B cell (primary cell): ENCODE measurements at regions not wholly inside any gene's neighbourhood (a gene's known extent, or its start where the extent isn't known, plus 50 kb on each side); places are given as distances from the start of the nearest gene placed in this dataset.

Source experiments
- ATAC-seq: fragments of 200-7000 bp; cut with Tn5 transposase; one replicate; pipeline ENCODE4 v1.10.0; 2021; ENCODE audit warnings: low read depth, mild to moderate bottlenecking, moderate number of reproducible peaks, moderate library complexity
- CTCF ChIA-PET: fragments of 350-600 bp; sonication (Branson Sonifier 250); formaldehyde crosslinking; loops from one replicate; lab custom pipeline; 2021; ENCODE audit warnings: antibody characterized with exemption, inconsistent platforms; lab: Charles Lee
- POLR2A ChIA-PET: fragments of 350-600 bp; sonication (Branson Sonifier 250); formaldehyde crosslinking; loops from one replicate; lab custom pipeline; 2021; ENCODE audit warnings: antibody characterized with exemption; lab: Charles Lee
- DNase-seq: peaks from one replicate; pipeline ENCODE4 v3.0.0; 2013
- H2AFZ ChIP-seq: 2 replicates; pipeline ENCODE4 v1.6.1; 2012; ENCODE audit warnings: mild to moderate bottlenecking, low read depth, low read length; ENCODE audit not compliant: insufficient read depth, poor library complexity, severe bottlenecking
- H3K27ac ChIP-seq, 2 donors: 1 replicate in 1 of 2; 2 replicates in 1 of 2; pipeline ENCODE4 v1.5.1; 2012 to 2013; ENCODE audit warnings: low read length in 2 of 2, mild to moderate bottlenecking in 2 of 2, moderate library complexity in 1 of 2
- H3K27me3 ChIP-seq, 4 experiments: fragments of 200-600 bp in 1 of 4; sonication (generic) in 1 of 4; replicated peaks in 1 of 4; 1 replicate in 2 of 4; 2 replicates in 2 of 4; pipeline versions ENCODE4 v1.6.1 to v1.7.0; 2013 to 2016; ENCODE audit warnings: low read length in 3 of 4, mild to moderate bottlenecking in 2 of 4, mixed read lengths in 1 of 4, moderate library complexity in 1 of 4; ENCODE audit not compliant: insufficient read depth in 4 of 4, control insufficient read depth in 3 of 4; ENCODE audit errors: control extremely low read depth in 1 of 4
- H3K36me3 ChIP-seq, 2 experiments: replicated peaks in 1 of 2; 1 replicate in 1 of 2; 2 replicates in 1 of 2; pipeline versions ENCODE4 v1.6.1 to v1.7.1; 2013; ENCODE audit warnings: low read length in 1 of 2; ENCODE audit not compliant: insufficient read depth in 2 of 2, control insufficient read depth in 1 of 2; ENCODE audit errors: control extremely low read depth in 1 of 2, extremely low read depth in 1 of 2
- H3K4me1 ChIP-seq, 2 donors: fragments of 200-600 bp in 1 of 2; sonication (generic) in 1 of 2; 1 replicate in 1 of 2; 2 replicates in 1 of 2; pipeline versions ENCODE4 v1.5.1 to v1.6.1; 2013 to 2017; ENCODE audit warnings: low read length in 2 of 2; ENCODE audit not compliant: control insufficient read depth in 2 of 2, insufficient read depth in 2 of 2
- H3K4me2 ChIP-seq: replicated peaks from 2 replicates; pipeline ENCODE3; 2012; ENCODE audit warnings: mild to moderate bottlenecking, low read depth, low read length; ENCODE audit not compliant: poor library complexity, severe bottlenecking
- H3K4me3 ChIP-seq, 5 experiments: fragments of 200-600 bp in 1 of 5; sonication (generic) in 1 of 5; 1 replicate in 3 of 5; 2 replicates in 2 of 5; pipeline versions ENCODE4 v1.5.1 to v1.7.0; 2011 to 2016; ENCODE audit warnings: low read length in 4 of 5, mild to moderate bottlenecking in 4 of 5, low read depth in 2 of 5, control low read depth in 1 of 5, moderate library complexity in 1 of 5; ENCODE audit not compliant: insufficient read depth in 1 of 5; ENCODE audit errors: control extremely low read depth in 1 of 5, extremely low read depth in 1 of 5
- H3K79me2 ChIP-seq: fragments of 200-600 bp; sonication (generic); one replicate; pipeline ENCODE4 v1.6.0; 2016; ENCODE audit warnings: low read length; ENCODE audit not compliant: control insufficient read depth, insufficient read depth
- H3K9ac ChIP-seq: fragments of 200-600 bp; sonication (generic); 2 replicates; pipeline ENCODE4 v1.6.1; 2017; ENCODE audit warnings: mild to moderate bottlenecking, low read length, moderate library complexity
- H3K9me3 ChIP-seq, 3 donors: one replicate each; pipeline versions ENCODE4 v1.6.1 to v1.7.1; 2013; ENCODE audit warnings: low read length in 2 of 3; ENCODE audit not compliant: control insufficient read depth in 2 of 3, insufficient read depth in 1 of 3; ENCODE audit errors: control extremely low read depth in 1 of 3
- H4K20me1 ChIP-seq: 2 replicates; pipeline ENCODE4 v1.6.0; 2012; ENCODE audit warnings: mild to moderate bottlenecking, low read length; ENCODE audit not compliant: insufficient read depth, control insufficient read depth, poor library complexity, severe bottlenecking
- H3K27ac Mint-ChIP-seq: one replicate; pipeline ENCODE4 v1.8.0; 2021; ENCODE audit warnings: mixed read lengths
- H3K27me3 Mint-ChIP-seq: one replicate; pipeline ENCODE4 v1.8.0; 2021; ENCODE audit warnings: mixed read lengths
- H3K4me1 Mint-ChIP-seq: one replicate; pipeline ENCODE4 v1.8.0; 2021; ENCODE audit warnings: mixed read lengths
- H3K4me3 Mint-ChIP-seq: one replicate; pipeline ENCODE4 v1.8.0; 2021; ENCODE audit warnings: mixed read lengths
- H3K9me3 Mint-ChIP-seq: one replicate; pipeline ENCODE4 v1.8.0; 2022; ENCODE audit warnings: mixed read lengths; ENCODE audit not compliant: insufficient read depth
- EZH2 ChIP-seq: IDR thresholded peaks from 2 replicates; pipeline ENCODE4 v1.6.1; 2012; ENCODE audit warnings: borderline replicate concordance, low read depth, mild to moderate bottlenecking, moderate library complexity, low read length; ENCODE audit not compliant: insufficient read depth, poor library complexity, severe bottlenecking
- WGBS: methylation state at CpG from one replicate; pipeline ENCODE4 v1.1.5; 2013; ENCODE audit warnings: missing lambda C conversion rate; ENCODE audit not compliant: insufficient coverage; 5-methylcytosine and 5-hydroxymethylcytosine counted together
- intact Hi-C: fragments of 100-400 bp; cut with micrococcal nuclease; formaldehyde crosslinking; loops from one replicate; pipeline ENCODE4 v1.10.0; 2022
- TF ChIP-seq, protein P1 (sequence below): fragments of 200-600 bp; IDR thresholded peaks from one replicate; pipeline ENCODE4 v1.8.0; 2022; ENCODE audit warnings: antibody characterized with exemption, mild to moderate bottlenecking

DNA sequence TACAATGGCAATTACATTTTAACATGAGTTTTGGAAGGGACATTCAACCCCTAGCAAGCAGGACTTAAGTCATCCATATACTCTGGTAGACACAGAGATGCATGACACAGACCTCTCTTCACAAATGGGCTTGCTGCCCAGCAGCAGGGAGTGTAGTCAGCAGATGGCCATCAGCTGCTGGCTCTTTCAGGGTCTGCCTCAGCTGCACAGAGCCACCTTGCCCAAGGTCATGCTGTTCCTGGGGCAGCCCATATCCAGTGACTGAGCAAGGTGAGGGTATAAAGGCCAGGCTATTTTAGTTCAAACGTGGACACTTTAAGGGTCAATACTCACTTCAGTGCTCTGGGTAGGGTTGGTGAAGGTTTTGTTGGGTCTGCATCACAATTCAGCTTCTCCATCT is 58.3 kb upstream of the JDP2 start:
- intact Hi-C loops = no loop called here
- no peaks in the 10 kb centered on the region for H3K9me3 ChIP-seq
- no peaks in the 10 kb centered on the region for H3K9me3 Mint-ChIP-seq
- H3K27me3 Mint-ChIP-seq = peaks cover 10% of the 10 kb centered on the region
- H3K27me3 ChIP-seq = no peaks in the 10 kb centered on the region
- no peak overlapping the region for H3K9ac ChIP-seq
- no peaks in the 10 kb centered on the region for H3K79me2 ChIP-seq
- H3K36me3 ChIP-seq = no peaks in the 10 kb centered on the region
- TF ChIP-seq, protein P1, sequence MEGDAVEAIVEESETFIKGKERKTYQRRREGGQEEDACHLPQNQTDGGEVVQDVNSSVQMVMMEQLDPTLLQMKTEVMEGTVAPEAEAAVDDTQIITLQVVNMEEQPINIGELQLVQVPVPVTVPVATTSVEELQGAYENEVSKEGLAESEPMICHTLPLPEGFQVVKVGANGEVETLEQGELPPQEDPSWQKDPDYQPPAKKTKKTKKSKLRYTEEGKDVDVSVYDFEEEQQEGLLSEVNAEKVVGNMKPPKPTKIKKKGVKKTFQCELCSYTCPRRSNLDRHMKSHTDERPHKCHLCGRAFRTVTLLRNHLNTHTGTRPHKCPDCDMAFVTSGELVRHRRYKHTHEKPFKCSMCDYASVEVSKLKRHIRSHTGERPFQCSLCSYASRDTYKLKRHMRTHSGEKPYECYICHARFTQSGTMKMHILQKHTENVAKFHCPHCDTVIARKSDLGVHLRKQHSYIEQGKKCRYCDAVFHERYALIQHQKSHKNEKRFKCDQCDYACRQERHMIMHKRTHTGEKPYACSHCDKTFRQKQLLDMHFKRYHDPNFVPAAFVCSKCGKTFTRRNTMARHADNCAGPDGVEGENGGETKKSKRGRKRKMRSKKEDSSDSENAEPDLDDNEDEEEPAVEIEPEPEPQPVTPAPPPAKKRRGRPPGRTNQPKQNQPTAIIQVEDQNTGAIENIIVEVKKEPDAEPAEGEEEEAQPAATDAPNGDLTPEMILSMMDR = no peak
- no peak for TF ChIP-seq EZH2
- no peak overlapping the region for H3K27ac ChIP-seq
- H3K4me2 ChIP-seq = no peak overlapping the region
- H3K4me1 Mint-ChIP-seq = no peaks in the 10 kb centered on the region
- no CpG with 5 or more reads among the region's 1 CpG for WGBS
- DNase-seq = no peak
- CTCF ChIA-PET = no interaction called here
- no peak overlapping the region for H3K27ac Mint-ChIP-seq
- H3K4me3 Mint-ChIP-seq = no peak overlapping the region
- POLR2A ChIA-PET = no interaction called here
- no peak overlapping the region for H3K4me3 ChIP-seq
- ATAC-seq = no peak
- no peaks in the 10 kb centered on the region for H4K20me1 ChIP-seq
- H3K4me1 ChIP-seq = no peaks in the 10 kb centered on the region
- no peak overlapping the region for H2AFZ ChIP-seq

DNA sequence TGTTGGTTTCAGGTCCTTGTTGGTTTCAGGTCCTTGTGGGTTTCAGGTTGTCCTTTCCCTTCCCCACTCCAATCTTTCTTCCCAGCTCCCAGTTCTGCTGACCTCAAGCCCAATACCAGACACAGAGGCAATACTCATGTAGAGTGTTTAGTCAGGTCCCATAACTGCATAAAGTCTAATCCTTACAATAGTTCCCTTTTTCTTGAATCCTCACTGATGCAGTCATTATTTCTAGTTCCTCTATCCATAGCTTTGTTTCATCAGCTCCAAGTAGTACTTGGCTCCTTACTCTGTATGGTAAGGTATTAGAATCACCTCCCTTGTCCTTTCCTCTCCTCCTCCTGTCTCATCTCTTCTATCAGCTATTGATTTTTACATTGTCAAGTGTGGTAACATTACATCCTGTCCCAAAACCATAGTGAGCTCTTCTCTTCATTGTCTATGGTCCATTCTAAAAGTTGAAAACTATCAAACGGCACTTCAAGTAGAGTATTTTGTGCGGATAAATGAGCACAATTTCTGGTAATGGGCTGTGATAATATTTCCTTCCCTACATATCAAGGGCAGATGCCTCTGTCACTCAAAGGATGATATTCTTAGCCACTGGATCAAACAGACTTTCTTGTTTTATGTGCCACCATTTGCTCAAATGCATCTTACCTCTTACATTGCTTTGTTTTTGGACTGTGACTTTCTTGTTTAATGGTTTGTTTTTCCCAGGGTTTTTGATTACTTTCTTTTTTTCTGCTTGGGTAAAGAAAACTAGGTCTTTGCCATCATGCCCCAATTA is 57.2 kb upstream of the JDP2 start:
- H3K27me3 Mint-ChIP-seq = peaks cover 11% of the 10 kb centered on the region
- H2AFZ ChIP-seq = no peak overlapping the region
- no peaks in the 10 kb centered on the region for H3K4me1 Mint-ChIP-seq
- H3K4me1 ChIP-seq = no peaks in the 10 kb centered on the region
- intact Hi-C loops = no loop called here
- ChIA-PET CTCF (no interaction called here), POLR2A (no interaction called here)
- no peak overlapping the region for H3K9ac ChIP-seq
- no peaks in the 10 kb centered on the region for H3K36me3 ChIP-seq
- DNase-seq = no peak
- no peak overlapping the region for H3K4me2 ChIP-seq
- no peak overlapping the region for H3K4me3 Mint-ChIP-seq
- no peak overlapping the region for H3K4me3 ChIP-seq
- no peaks in the 10 kb centered on the region for H4K20me1 ChIP-seq
- TF ChIP-seq, protein P1 = no peak
- TF ChIP-seq EZH2 = no peak
- H3K27ac ChIP-seq = no peak overlapping the region
- no CpG with 5 or more reads among the region's 2 CpGs for WGBS
- H3K9me3 Mint-ChIP-seq = no peaks in the 10 kb centered on the region
- no peaks in the 10 kb centered on the region for H3K9me3 ChIP-seq
- no peaks in the 10 kb centered on the region for H3K27me3 ChIP-seq
- ATAC-seq = no peak
- H3K27ac Mint-ChIP-seq = no peak overlapping the region
- no peaks in the 10 kb centered on the region for H3K79me2 ChIP-seq
